ENCODE measurements at regions not wholly inside any gene's neighbourhood (a gene's known extent, or its start where the extent isn't known, plus 50 kb on each side); places are given as distances from the start of the nearest gene placed in this dataset.

GRCh38 chr14:85315290-85315689 is 214.7 kb upstream of the FLRT2 start:
- ChIA-PET CTCF (no interaction called here), POLR2A (no interaction called here)
- TF ChIP-seq ZNF157 (tag by site-specific recombination; IDR thresholded peaks at IDR 0.05): no peak
- TF ChIP-seq TRIM28 (IDR thresholded peaks at IDR 0.05; ENCODE audit: borderline replicate concordance, low read length): no peak
- TF ChIP-seq ZNF529 (tag by site-specific recombination; IDR thresholded peaks at IDR 0.05; ENCODE audit: insufficient replicate concordance): no peak
- no peak for TF ChIP-seq ZNF449 (tag by site-specific recombination; IDR thresholded peaks at IDR 0.05)
- TF ChIP-seq ZNF558 (tag by site-specific recombination; IDR thresholded peaks at IDR 0.05): no peak
- no peak for TF ChIP-seq KLF16 (tag by site-specific recombination; IDR thresholded peaks at IDR 0.05)
- TF ChIP-seq ZFP3 (tag by site-specific recombination; IDR thresholded peaks at IDR 0.05; ENCODE audit: low read depth): no peak
- TF ChIP-seq ZNF362 (tag by site-specific recombination; IDR thresholded peaks at IDR 0.05): no peak
- TF ChIP-seq AEBP2 (tag by site-specific recombination; IDR thresholded peaks at IDR 0.05; ENCODE audit: borderline replicate concordance): no peak
- no peak for TF ChIP-seq ZSCAN23 (tag by site-specific recombination; IDR thresholded peaks at IDR 0.05)
- TF ChIP-seq ZIC2 (tag by site-specific recombination; IDR thresholded peaks at IDR 0.05): no peak
- no peak for TF ChIP-seq ZNF501 (tag by site-specific recombination; IDR thresholded peaks at IDR 0.05)
- TF ChIP-seq ZNF560 (tag by site-specific recombination; IDR thresholded peaks at IDR 0.05; ENCODE audit: borderline replicate concordance): no peak
- Histone ChIP-seq H3K27ac (ENCODE audit: extremely low read depth, low read depth, low read length) (no peak overlapping the region), H3K4me3 (ENCODE audit: low read depth, low read length) (no peak overlapping the region), H3K9me3 (ENCODE audit: control insufficient read depth, insufficient read depth, low read depth, low read length) (no peaks in the 10 kb centered on the region), H3K36me3 (ENCODE audit: control insufficient read depth in 2 of 2, insufficient read depth in 1 of 2, low read length in 2 of 2) (no peaks in the 10 kb centered on the region; a peak in 1 of 3 replicates), H3K4me1 (ENCODE audit: control insufficient read depth, insufficient read depth, low read length) (no peaks in the 10 kb centered on the region; the same call in 1 of the 2 replicates)

- Histone ChIP-seq H3K36me3 (ENCODE audit: control insufficient read depth in 2 of 2, insufficient read depth in 1 of 2, low read length in 2 of 2) (no peaks in the 10 kb centered on the region; a peak in 1 of 3 replicates), H3K9me3 (ENCODE audit: control insufficient read depth, insufficient read depth, low read depth, low read length) (no peaks in the 10 kb centered on the region), H3K4me3 (ENCODE audit: low read depth, low read length) (no peak overlapping the region), H3K27ac (ENCODE audit: extremely low read depth, low read depth, low read length) (no peak overlapping the region), H3K4me1 (ENCODE audit: control insufficient read depth, insufficient read depth, low read length) (no peaks in the 10 kb centered on the region; the same call in 1 of the 2 replicates)
- POLR2A ChIA-PET: no interaction called here
- CTCF ChIA-PET: interaction anchor here (0.8 kb wide), 1 partner anchor 219 kb away, joined by 3 read pairs; no protein-coding TSS in a partner anchor
- no peak for TF ChIP-seq ZNF777 (tag by site-specific recombination; IDR thresholded peaks at IDR 0.05; ENCODE audit: borderline replicate concordance)
- TF ChIP-seq ZNF513 (tag by site-specific recombination; IDR thresholded peaks at IDR 0.05): no peak
- TF ChIP-seq ZNF621 (tag by site-specific recombination; IDR thresholded peaks at IDR 0.05): no peak
- TF ChIP-seq PRDM6 (tag by site-specific recombination; IDR thresholded peaks at IDR 0.05): no peak
- no peak for TF ChIP-seq ZFP41 (tag by site-specific recombination; IDR thresholded peaks at IDR 0.05; ENCODE audit: borderline replicate concordance)
- no peak for TF ChIP-seq ZNF449 (tag by site-specific recombination; IDR thresholded peaks at IDR 0.05)
- TF ChIP-seq OVOL3 (tag by site-specific recombination; IDR thresholded peaks at IDR 0.05): no peak
- TF ChIP-seq ZBTB10 (tag by site-specific recombination; IDR thresholded peaks at IDR 0.05): no peak
- TF ChIP-seq ZNF121 (tag by site-specific recombination; IDR thresholded peaks at IDR 0.05): no peak
- TF ChIP-seq ZNF174 (tag by site-specific recombination; IDR thresholded peaks at IDR 0.05): no peak
- no peak for TF ChIP-seq ZNF654 (tag by site-specific recombination; IDR thresholded peaks at IDR 0.05; ENCODE audit: low read depth)
Observed at GRCh38 chr14:85315733-85316290, 214.1 kb upstream of the FLRT2 start.
